IPS-NIHi11 (cell line): ENCODE measurements at regions not wholly inside any gene's neighbourhood (a gene's known extent, or its start where the extent isn't known, plus 50 kb on each side); places are given as distances from the start of the nearest gene placed in this dataset.

ENCODE experiments used
- DNase-seq: peaks from one replicate; pipeline ENCODE4 v3.0.0; 2012; ENCODE audit warnings: mixed read lengths, low spot score

DNA sequence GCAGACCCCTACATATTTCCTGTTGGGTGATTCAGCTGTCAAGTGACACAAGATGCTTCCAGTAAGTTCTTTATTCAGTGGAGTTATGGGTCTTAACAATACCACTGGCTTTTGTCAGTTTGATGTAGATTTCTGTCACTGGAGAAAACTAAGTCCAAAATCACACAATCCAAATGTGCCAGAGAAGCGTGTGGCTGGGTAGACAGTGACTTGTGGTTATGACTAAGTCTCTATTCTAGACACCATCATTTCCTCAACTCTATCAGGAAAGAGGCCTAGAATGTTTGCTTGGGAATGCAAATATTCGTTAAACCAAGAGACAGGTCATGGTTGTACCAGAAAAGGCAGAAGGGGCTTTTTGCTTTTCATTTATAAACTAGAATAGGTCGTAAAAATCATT is 54.4 kb upstream of the HS3ST1 start:
- no peak for DNase-seq

DNA sequence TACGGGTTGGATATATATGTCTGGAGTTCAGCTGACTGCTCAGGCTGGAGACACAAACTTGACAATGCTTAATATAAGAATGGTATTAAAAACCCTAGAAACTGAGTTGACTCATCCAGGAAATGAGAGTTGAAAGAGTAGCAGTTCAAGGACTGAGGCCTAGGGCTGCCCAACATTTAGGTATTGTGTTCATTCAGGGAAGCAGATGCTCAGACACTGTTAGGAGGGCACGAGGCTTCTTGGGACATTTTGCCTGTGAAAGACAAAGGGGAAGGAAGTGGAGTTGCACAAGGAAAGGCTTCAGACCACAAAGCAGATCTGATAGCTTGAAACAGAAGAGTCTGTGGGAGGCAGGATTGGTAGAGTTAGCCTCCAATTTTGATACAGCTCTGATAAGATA is 52.0 kb upstream of the HS3ST1 start:
- no peak for DNase-seq
